Coronary artery (tissue), 2 donors: ENCODE measurements at regions not wholly inside any gene's neighbourhood (a gene's known extent, or its start where the extent isn't known, plus 50 kb on each side); places are given as distances from the start of the nearest gene placed in this dataset.

Experiments
- DNase-seq: peaks from one replicate; pipeline ENCODE4 v3.0.0-alpha.2; 2017; ENCODE audit warnings: low spot score
- H3K27ac ChIP-seq, 2 donors: fragments of 200-600 bp; sonication (generic); one replicate each; pipeline ENCODE4 v1.5.1; 2016 to 2019
- H3K4me3 ChIP-seq: fragments of 200-600 bp; sonication (generic); 2 replicates; pipeline ENCODE4 v1.5.1; 2016; ENCODE audit warnings: mild to moderate bottlenecking, moderate library complexity
- CTCF ChIP-seq: fragments of 200-600 bp; sonication (generic); IDR thresholded peaks from one replicate; pipeline ENCODE4 v1.5.1; 2019; ENCODE audit warnings: antibody characterized with exemption

GRCh38 chr7:31228957-31229356, 111.6 kb downstream of the NEUROD6 start:
- Histone ChIP-seq H3K27ac (no peak overlapping the region), H3K4me3 (no peak overlapping the region)
- TF ChIP-seq CTCF: no peak
- DNase-seq: no peak

- H3K4me3 ChIP-seq: no peak overlapping the region
- DNase-seq: no peak
- no peak for TF ChIP-seq CTCF
- H3K27ac ChIP-seq: no peak overlapping the region
These were observed 125.8 kb downstream of the NEUROD6 start for GRCh38 chr7:31214751-31215150.

- no peak for DNase-seq
- no peak overlapping the region for H3K27ac ChIP-seq
- TF ChIP-seq CTCF: no peak
- H3K4me3 ChIP-seq: no peak overlapping the region
These were observed 129.2 kb downstream of the NEUROD6 start for GRCh38 chr7:31211281-31211680.

GRCh38 chr7:31204071-31204470, 136.5 kb downstream of the NEUROD6 start:
- no peak for TF ChIP-seq CTCF
- no peak for DNase-seq
- no peak overlapping the region for H3K27ac ChIP-seq
- H3K4me3 ChIP-seq: no peak overlapping the region

GRCh38 chr7:31203551-31203950, 137.0 kb downstream of the NEUROD6 start:
- Histone ChIP-seq H3K27ac (no peak overlapping the region), H3K4me3 (no peak overlapping the region)
- no peak for TF ChIP-seq CTCF
- DNase-seq: no peak

GRCh38 chr7:31202801-31203200, 137.7 kb downstream of the NEUROD6 start:
- DNase-seq: no peak
- no peak for TF ChIP-seq CTCF
- Histone ChIP-seq H3K4me3 (no peak overlapping the region), H3K27ac (no peak overlapping the region)

- Histone ChIP-seq H3K27ac (no peak overlapping the region), H3K4me3 (peak overlapping the region; percentile 53)
- TF ChIP-seq CTCF: peak; percentile 20
- no peak for DNase-seq
These were observed 140.9 kb downstream of the ADCYAP1R1 start for GRCh38 chr7:31192986-31193385.
